ENCODE measurements at regions not wholly inside any gene's neighbourhood (a gene's known extent, or its start where the extent isn't known, plus 50 kb on each side); places are given as distances from the start of the nearest gene placed in this dataset.

GRCh38 chrX:1031521-1032430 lies 180.7 kb downstream of the CRLF2 start:
- TF ChIP-seq EZH2 (IDR thresholded peaks at IDR 0.05; ENCODE audit: insufficient read depth, poor library complexity, severe bottlenecking) (no peak), EZH2phosphoT487 (IDR thresholded peaks at IDR 0.05; ENCODE audit: insufficient read depth, low read depth) (no peak)
